HG02588 (cell line): ENCODE measurements at regions not wholly inside any gene's neighbourhood (a gene's known extent, or its start where the extent isn't known, plus 50 kb on each side); places are given as distances from the start of the nearest gene placed in this dataset.
"Not testable (repeated sequence)": the region's sequence is repeated elsewhere in the genome, so short reads cannot be mapped to it uniquely, and the experiment has no call there.

ENCODE experiments used
- ATAC-seq: cut with Tn5 transposase; IDR thresholded peaks from one replicate; pipeline ENCODE4 v1.9.1; 2021; ENCODE audit warnings: mild to moderate bottlenecking, moderate library complexity; ENCODE audit not compliant: unreplicated experiment

- ATAC-seq = no peak
These were observed 86.1 kb upstream of the CTAGE1 start for GRCh38 chr18:22503803-22504202.

GRCh38 chr18:22504251-22505030 lies 86.7 kb upstream of the CTAGE1 start:
- ATAC-seq = no peak

GRCh38 chr18:22505141-22505591 lies 87.5 kb upstream of the CTAGE1 start:
- no peak for ATAC-seq

- no peak for ATAC-seq
These were observed 89.3 kb upstream of the CTAGE1 start for GRCh38 chr18:22507055-22507454.

- no peak for ATAC-seq
These were observed 91.7 kb upstream of the CTAGE1 start for GRCh38 chr18:22509423-22509822.

GRCh38 chr18:22510697-22511096 lies 93.0 kb upstream of the CTAGE1 start:
- no peak for ATAC-seq

- ATAC-seq = no peak
These were observed 96.2 kb upstream of the CTAGE1 start for GRCh38 chr18:22513721-22514481.

GRCh38 chr18:22514655-22515054 lies 96.9 kb upstream of the CTAGE1 start:
- no peak for ATAC-seq

- no peak for ATAC-seq
These were observed 97.5 kb upstream of the CTAGE1 start for GRCh38 chr18:22515250-22515649.

GRCh38 chr18:22517356-22517755 lies 99.6 kb upstream of the CTAGE1 start:
- no peak for ATAC-seq

- no peak for ATAC-seq
These were observed 103.5 kb upstream of the CTAGE1 start for GRCh38 chr18:22521026-22521707.

- ATAC-seq = no peak
These were observed 105.8 kb upstream of the CTAGE1 start for GRCh38 chr18:22523481-22523880.

- no peak for ATAC-seq
These were observed 107.1 kb upstream of the CTAGE1 start for GRCh38 chr18:22524783-22525182.

- no peak for ATAC-seq
These were observed 107.6 kb upstream of the CTAGE1 start for GRCh38 chr18:22525313-22525712.

GRCh38 chr18:22525883-22526282 lies 108.2 kb upstream of the CTAGE1 start:
- no peak for ATAC-seq

- ATAC-seq = no peak
These were observed 110.6 kb upstream of the CTAGE1 start for GRCh38 chr18:22528291-22528690.

- ATAC-seq = not testable (repeated sequence)
These were observed 117.0 kb upstream of the CTAGE1 start for GRCh38 chr18:22534706-22535105.

GRCh38 chr18:22536558-22536957 lies 118.8 kb upstream of the CTAGE1 start:
- no peak for ATAC-seq

- ATAC-seq = no peak
These were observed 120.7 kb upstream of the CTAGE1 start for GRCh38 chr18:22538426-22538825.

GRCh38 chr18:22539051-22539765 lies 121.5 kb upstream of the CTAGE1 start:
- no peak for ATAC-seq

- no peak for ATAC-seq
These were observed 123.5 kb upstream of the CTAGE1 start for GRCh38 chr18:22541232-22541631.
